Subcutaneous abdominal adipose tissue (tissue), 5 donors: ENCODE measurements at regions not wholly inside any gene's neighbourhood (a gene's known extent, or its start where the extent isn't known, plus 50 kb on each side); places are given as distances from the start of the nearest gene placed in this dataset.
A peak's percentile ranks its signal among the peaks of the same experiment; 100 is the strongest.

Source experiments
- H3K27ac ChIP-seq: one replicate; pipeline ENCODE4 v1.7.0; 2013; ENCODE audit warnings: low read depth, mild to moderate bottlenecking, inconsistent platforms, low read length, moderate library complexity
- H3K27me3 ChIP-seq, 5 donors: one replicate each; pipeline ENCODE4 v1.7.0; 2013; ENCODE audit warnings: low read length in 5 of 5, inconsistent platforms in 1 of 5; ENCODE audit not compliant: control insufficient read depth in 5 of 5, insufficient read depth in 4 of 5
- H3K36me3 ChIP-seq, 5 donors: one replicate each; pipeline ENCODE4 v1.7.0; 2013; ENCODE audit warnings: low read length in 5 of 5; ENCODE audit not compliant: control insufficient read depth in 5 of 5, insufficient read depth in 5 of 5
- H3K4me1 ChIP-seq, 5 donors: one replicate each; pipeline ENCODE4 v1.7.0; 2013; ENCODE audit warnings: low read length in 5 of 5, mild to moderate bottlenecking in 3 of 5, moderate library complexity in 1 of 5; ENCODE audit not compliant: control insufficient read depth in 5 of 5, insufficient read depth in 5 of 5
- H3K4me3 ChIP-seq, 5 donors: one replicate each; pipeline ENCODE4 v1.7.0; 2013; ENCODE audit warnings: low read length in 5 of 5, low read depth in 1 of 5
- H3K9ac ChIP-seq, 5 donors: one replicate each; pipeline ENCODE4 v1.7.0; 2013; ENCODE audit warnings: low read length in 5 of 5, mild to moderate bottlenecking in 4 of 5, moderate library complexity in 3 of 5
- H3K9me3 ChIP-seq, 5 donors: one replicate each; pipeline ENCODE4 v1.7.0; 2013; ENCODE audit warnings: low read length in 5 of 5; ENCODE audit not compliant: control insufficient read depth in 5 of 5
- donor health status: healthy.
- donor health status: healthy.
- donor health status: healthy.
- donor health status: healthy.
- donor health status: healthy.

DNA sequence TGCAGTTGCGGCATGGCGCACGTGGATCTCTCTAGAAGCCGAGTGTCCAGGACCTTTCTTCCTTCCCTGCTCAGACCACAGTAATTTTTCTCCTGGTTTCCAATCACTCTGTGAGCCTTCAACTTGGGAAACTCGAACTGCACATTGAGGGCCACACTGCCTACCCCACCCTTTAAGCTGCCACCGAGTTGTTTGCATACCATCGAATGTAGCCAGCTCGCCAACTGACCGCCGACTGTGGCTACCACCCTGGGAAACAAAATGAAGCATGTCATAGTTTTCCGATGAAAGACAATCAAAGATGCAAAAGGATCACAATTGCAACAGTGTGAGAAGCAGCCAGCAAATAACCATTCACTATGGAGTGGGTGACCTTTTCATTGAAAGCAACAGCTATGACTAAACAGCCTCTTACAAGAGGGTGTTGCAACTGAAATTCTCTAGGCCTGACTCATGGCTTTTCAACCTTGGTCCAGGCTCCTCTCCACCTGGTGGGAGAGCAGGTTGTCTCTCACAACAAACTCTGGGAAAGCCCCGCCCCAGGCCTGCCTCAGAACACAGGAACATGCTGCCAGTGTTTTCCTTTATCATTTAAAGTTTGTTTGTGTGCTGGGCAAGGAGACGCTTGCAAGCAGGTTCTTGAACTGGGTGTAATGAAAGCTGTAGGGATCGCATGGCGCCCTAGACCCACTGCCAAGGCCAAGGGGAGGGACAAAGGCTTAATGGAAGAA lies 141.7 kb upstream of the SERP2 start:
- no peaks in the 10 kb centered on the region for H3K36me3 ChIP-seq
- no peak overlapping the region for H3K4me3 ChIP-seq
- H3K4me1 ChIP-seq: peaks cover 10 to 28% (median 23%) of the 10 kb centered on the region in 5 donors
- peaks cover 0 to 3% (median 0%) of the 10 kb centered on the region in 5 donors for H3K27me3 ChIP-seq
- no peak overlapping the region for H3K27ac ChIP-seq
- no peak overlapping the region for H3K9ac ChIP-seq
- H3K9me3 ChIP-seq: peaks cover 0 to 2% (median 0%) of the 10 kb centered on the region in 5 donors

DNA sequence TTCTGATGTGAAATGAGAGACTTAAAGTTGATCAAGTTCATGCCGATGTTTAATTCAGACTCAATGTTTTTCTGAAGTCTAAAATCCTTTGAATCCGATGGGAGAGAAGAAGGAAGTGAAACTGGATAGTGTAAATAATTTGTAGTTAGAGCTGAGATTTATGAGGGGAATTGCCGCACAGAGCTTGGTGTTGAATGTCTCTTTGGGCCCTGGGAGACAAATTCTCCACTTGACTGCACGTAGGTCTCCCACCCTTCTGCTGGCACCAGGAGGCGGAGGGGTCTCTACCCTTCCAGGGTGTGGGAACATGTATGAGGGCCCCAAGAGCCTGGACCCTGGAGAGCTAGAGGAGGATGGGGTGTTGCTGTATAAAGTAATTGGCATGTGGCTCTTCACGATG lies 140.8 kb upstream of the SERP2 start:
- Histone ChIP-seq H3K27me3 (peaks cover 0 to 3% (median 0%) of the 10 kb centered on the region in 5 donors), H3K9ac (no peak overlapping the region), H3K27ac (no peak overlapping the region), H3K4me1 (peaks cover 16 to 37% (median 32%) of the 10 kb centered on the region in 5 donors), H3K9me3 (no peaks in the 10 kb centered on the region), H3K36me3 (no peaks in the 10 kb centered on the region), H3K4me3 (no peak overlapping the region)

DNA sequence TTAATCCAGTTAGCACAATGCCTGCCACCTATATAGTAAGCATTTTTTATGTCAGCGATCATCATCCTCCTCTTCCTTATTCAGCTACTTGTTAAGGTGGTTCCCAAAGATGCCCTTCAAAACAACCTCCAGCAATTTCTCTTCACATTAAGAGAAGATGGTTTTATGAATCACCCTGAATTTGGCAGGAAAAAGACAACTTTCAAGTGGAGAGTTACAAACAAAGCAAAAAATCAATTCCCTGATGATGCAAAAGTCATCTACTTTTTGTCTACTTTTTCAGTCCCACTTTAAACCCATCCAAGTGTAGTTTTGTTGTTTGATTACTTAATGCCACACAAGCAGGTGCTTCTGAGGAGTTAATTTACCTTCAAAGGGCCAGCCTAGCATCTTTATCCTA lies 139.1 kb upstream of the SERP2 start:
- Histone ChIP-seq H3K36me3 (no peaks in the 10 kb centered on the region), H3K9me3 (no peaks in the 10 kb centered on the region), H3K9ac (no peak overlapping the region), H3K4me1 (peaks cover 20 to 41% (median 37%) of the 10 kb centered on the region in 5 donors), H3K27ac (no peak overlapping the region), H3K4me3 (no peak overlapping the region), H3K27me3 (peaks cover 0 to 2% (median 0%) of the 10 kb centered on the region in 5 donors)

DNA sequence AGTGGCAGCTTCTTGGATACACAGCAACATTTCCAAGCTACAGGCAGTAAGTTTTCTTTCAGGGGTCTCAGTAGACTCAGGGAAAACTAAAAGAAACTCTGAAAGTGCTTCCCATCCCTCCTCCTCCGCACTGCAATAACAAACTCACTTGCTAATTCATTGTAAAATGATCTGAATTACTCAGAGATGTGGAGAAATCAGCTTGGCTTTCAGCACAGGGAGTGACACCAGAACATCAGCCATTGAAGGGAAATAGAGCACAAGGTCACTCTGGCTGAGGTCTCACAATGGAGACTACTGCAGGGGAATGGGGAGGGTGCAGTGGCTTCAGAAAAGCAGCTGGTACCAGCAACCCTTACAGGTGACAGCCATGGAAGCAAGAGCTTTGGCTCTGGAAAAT lies 137.3 kb upstream of the SERP2 start:
- peaks cover 20 to 41% (median 37%) of the 10 kb centered on the region in 5 donors for H3K4me1 ChIP-seq
- peak overlapping the region in 1 of 5 donors; percentile 33 for H3K4me3 ChIP-seq
- peak overlapping the region in 1 of 5 donors; percentile 9 for H3K9ac ChIP-seq
- peak overlapping the region; percentile 98 for H3K27ac ChIP-seq
- no peaks in the 10 kb centered on the region for H3K9me3 ChIP-seq
- H3K27me3 ChIP-seq: peaks cover 0 to 2% (median 0%) of the 10 kb centered on the region in 5 donors
- no peaks in the 10 kb centered on the region for H3K36me3 ChIP-seq

DNA sequence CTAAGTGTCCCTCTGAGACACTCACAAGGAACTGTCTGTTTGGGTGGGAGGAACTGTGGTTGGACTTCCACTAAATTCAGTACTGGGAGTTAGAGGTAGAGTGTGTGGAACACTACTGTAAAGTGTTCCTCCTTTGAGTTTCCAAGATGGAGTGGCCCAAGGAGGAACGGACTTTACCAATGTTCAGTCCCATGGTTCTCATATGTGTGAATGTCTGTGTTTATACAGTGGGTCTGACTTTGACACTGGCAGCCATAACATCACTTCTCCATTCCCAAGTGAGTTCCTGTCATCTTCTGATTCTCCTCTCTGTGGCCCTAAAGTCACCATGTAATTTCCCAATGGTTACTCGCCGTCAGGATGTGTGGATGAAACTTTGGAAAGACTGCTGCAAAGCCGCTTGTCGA lies 136.8 kb upstream of the SERP2 start:
- Histone ChIP-seq H3K9ac (peak overlapping the region in 2 of 5 donors; percentile 9 to 39), H3K36me3 (no peaks in the 10 kb centered on the region), H3K27me3 (peaks cover 0 to 2% (median 0%) of the 10 kb centered on the region in 5 donors), H3K27ac (peak overlapping the region; percentile 98), H3K4me3 (peak overlapping the region in 1 of 5 donors; percentile 33), H3K9me3 (no peaks in the 10 kb centered on the region), H3K4me1 (peaks cover 20 to 39% (median 35%) of the 10 kb centered on the region in 5 donors)

DNA sequence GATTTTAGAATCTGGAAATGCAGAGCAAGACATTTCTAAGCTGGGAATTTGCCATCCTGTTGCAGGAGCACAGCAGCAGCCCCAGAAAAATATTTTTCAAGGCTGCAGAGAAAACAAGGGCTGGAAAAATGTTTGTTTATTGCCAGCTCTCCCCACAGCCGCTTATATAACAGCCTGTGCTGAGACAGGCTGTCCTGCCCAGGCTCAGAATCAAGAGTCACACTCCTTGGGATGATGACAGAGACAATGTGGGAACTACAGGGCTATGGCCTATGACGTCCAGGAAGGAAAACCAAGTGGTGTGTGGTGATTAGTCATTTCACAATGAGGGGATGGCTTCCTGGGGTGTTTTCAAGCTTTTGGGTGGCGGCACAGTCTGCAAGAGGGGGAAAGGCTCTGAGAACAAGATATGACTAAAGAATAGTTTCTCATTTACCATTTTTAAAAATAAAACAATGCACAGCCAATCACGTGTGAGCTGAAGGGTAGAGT lies 136.3 kb upstream of the SERP2 start:
- H3K4me3 ChIP-seq: no peak overlapping the region
- peaks cover 0 to 2% (median 0%) of the 10 kb centered on the region in 5 donors for H3K27me3 ChIP-seq
- peak overlapping the region; percentile 98 for H3K27ac ChIP-seq
- H3K9ac ChIP-seq: peak overlapping the region in 1 of 5 donors; percentile 9
- H3K4me1 ChIP-seq: peaks cover 20 to 35% (median 30%) of the 10 kb centered on the region in 5 donors
- H3K36me3 ChIP-seq: no peaks in the 10 kb centered on the region
- no peaks in the 10 kb centered on the region for H3K9me3 ChIP-seq

DNA sequence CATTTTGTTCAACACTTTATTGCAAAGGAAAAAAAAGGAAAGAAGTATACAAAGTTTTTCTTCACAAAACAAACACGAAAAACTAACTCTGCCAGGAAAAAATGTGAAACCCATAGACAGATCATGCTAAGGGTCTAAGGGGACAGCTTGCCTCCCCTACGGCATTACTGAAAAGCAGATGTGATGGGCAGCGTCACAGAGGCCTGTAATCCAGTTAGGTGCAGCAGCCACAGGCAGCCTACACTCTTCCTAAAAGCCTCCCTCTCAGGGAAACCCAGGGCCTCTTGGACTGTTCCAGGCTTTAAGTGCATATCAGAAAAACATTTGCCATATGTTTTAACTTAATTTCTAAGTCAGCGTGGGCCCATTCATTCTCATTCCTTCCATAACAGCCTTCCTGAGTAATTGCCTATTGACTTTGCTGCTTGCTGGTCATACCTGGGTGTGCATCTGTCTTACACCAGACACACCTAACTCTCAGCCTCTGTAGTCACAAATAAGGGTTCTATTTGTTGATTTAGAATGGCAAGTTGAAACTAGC lies 135.7 kb upstream of the SERP2 start:
- peak overlapping the region in 1 of 5 donors; percentile 9 for H3K9ac ChIP-seq
- H3K27ac ChIP-seq: peak overlapping the region; percentile 98
- peaks cover 20 to 36% (median 27%) of the 10 kb centered on the region in 5 donors for H3K4me1 ChIP-seq
- no peak overlapping the region for H3K4me3 ChIP-seq
- H3K27me3 ChIP-seq: peaks cover 0 to 2% (median 0%) of the 10 kb centered on the region in 5 donors
- H3K9me3 ChIP-seq: no peaks in the 10 kb centered on the region
- H3K36me3 ChIP-seq: no peaks in the 10 kb centered on the region

DNA sequence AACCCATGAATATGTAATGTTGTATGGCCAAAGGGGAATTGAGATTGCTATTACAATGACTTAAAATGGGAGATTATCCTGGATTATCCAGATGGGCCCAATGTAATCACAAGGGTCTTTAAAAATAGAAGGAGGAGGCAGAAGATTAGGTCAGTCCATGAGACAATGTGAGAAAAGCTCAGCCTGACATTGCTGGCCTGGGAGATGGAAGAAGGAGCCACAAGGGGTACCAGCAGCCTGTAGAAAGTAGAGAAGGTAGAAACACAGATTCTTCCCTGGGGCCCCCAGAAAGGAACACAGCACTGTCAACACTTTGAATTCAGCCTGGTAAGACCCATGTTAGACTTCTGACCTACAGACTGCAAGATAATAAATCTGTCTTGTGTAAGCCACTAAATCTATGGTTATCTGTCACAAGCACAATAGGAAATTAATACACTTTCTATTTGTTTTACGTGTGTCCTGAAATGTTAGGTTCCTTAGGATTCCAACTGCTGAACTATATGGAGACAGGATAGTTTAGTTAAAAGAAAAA lies 132.9 kb upstream of the SERP2 start:
- Histone ChIP-seq H3K4me3 (no peak overlapping the region), H3K9me3 (no peaks in the 10 kb centered on the region), H3K9ac (no peak overlapping the region), H3K27ac (no peak overlapping the region), H3K27me3 (peaks cover 0 to 2% (median 0%) of the 10 kb centered on the region in 5 donors), H3K4me1 (peaks cover 20 to 39% (median 26%) of the 10 kb centered on the region in 5 donors), H3K36me3 (no peaks in the 10 kb centered on the region)

DNA sequence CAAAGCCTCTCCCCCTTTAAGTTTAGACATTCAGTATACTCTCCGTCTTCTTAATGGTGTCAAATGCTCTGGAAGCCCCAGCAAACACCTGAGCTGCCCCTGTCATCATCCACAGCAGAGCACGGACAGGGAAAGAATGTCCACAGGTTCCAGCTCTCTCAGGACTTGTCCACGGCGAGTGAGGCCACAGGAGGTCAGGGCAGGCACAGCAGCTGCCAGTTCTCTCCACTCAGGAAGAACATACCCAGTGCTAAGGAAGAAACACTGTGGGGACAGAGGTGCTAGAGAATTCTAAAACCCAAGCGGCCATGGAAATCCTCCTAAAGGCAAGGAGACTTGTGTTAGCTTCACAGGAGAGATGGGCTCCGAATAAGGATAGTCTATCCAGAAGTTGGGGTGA lies 132.0 kb upstream of the SERP2 start:
- Histone ChIP-seq H3K9me3 (no peaks in the 10 kb centered on the region), H3K27me3 (peaks cover 0 to 2% (median 0%) of the 10 kb centered on the region in 5 donors), H3K9ac (no peak overlapping the region), H3K4me3 (no peak overlapping the region), H3K4me1 (peaks cover 13 to 29% (median 16%) of the 10 kb centered on the region in 5 donors), H3K36me3 (no peaks in the 10 kb centered on the region), H3K27ac (no peak overlapping the region)

DNA sequence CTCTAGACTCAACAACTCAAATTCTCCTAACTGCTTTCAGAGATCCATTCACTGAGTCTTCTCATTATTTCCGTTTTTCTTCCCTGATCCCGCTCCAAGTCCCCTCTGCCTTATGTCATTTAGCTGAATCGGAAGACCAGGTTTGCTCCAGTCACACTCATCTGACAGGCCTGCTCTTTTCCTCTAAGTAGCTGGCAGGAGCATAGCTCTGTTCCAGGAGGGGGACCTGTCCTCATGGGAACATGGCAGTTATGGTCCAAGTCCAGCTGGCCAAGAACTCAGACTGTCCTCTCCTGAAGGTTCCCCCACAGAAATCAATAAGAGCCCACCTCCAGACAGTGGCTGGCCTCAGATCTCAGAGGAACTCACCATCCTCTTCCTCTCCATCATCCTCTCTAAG lies 130.9 kb upstream of the SERP2 start:
- Histone ChIP-seq H3K27ac (peak overlapping the region; percentile 67), H3K4me1 (peaks cover 4 to 18% (median 5%) of the 10 kb centered on the region in 5 donors), H3K9ac (no peak overlapping the region)

More for the DNA sequence above, 130.9 kb upstream of the SERP2 start:
- Histone ChIP-seq H3K36me3 (no peaks in the 10 kb centered on the region), H3K4me3 (no peak overlapping the region), H3K9me3 (no peaks in the 10 kb centered on the region), H3K27me3 (no peaks in the 10 kb centered on the region)
